ENCODE measurements at regions not wholly inside any gene's neighbourhood (a gene's known extent, or its start where the extent isn't known, plus 50 kb on each side); places are given as distances from the start of the nearest gene placed in this dataset.
"Not testable (repeated sequence)": the region's sequence is repeated elsewhere in the genome, so short reads cannot be mapped to it uniquely, and the experiment has no call there.

DNA sequence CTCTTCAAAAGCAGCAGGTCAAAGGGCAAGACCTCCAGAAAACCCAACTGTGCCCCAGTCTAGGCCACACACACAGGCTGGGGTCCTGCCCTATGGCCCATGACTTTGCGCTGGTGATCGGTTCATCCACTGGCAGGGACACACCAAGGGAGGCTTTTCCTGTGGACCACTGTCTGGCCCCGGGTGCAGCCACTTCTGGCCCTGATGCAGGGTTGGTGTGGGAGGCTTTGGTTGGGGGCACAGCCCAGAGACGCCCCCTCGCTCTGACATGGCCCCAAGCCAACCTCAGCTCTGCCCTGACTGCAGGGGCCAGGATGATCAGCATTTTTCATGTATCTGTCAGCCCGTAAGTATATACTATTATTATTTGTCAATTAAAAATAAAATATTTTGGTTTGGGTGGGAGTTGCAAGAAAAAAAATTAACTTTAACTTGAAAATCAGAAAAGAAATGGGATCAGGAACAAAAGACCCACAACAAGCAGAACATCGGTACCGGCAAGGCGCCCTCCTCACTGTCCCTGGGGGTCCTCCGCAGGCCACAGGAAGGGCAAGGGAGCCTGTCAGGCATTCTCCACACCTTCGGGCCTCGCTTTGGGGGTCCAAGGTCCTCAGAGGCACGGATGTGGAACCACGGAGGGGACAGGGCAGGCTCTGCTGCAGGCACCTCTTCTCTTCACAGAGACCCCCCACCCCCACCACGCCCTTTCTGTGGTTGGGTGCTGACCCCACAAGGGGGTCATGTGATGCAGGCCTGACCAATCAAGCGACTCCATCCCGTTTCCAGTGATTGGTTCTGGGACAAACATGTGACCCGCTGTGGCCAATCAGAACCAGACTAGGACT, 181.5 kb upstream of the SFSWAP start:
- FAIRE-seq = no peak

- no peak for FAIRE-seq
These were observed 180.9 kb upstream of the SFSWAP start for GRCh38 chr12:131530041-131530332.

- FAIRE-seq = no peak
These were observed 180.5 kb upstream of the SFSWAP start for GRCh38 chr12:131530422-131530821.

DNA sequence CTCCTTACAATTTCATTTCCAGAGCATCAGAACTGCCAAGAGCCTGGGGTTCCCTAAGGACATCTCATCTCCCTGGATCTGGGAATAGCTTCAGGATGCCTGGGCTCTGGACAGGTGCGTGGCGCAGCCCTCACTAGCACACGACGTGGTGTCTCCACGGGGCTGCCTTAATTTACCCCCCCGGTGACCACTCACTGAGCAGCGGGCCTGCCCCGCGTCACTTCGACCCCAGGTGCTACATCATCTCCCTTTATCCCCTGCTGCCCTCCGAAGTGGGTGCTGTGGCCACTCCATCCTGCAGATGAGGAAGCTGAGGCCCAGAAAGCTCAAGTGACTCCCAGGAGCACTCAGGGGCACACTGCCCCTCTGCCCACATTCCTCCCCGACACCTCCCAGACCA, 177.8 kb upstream of the SFSWAP start:
- no peak for FAIRE-seq

DNA sequence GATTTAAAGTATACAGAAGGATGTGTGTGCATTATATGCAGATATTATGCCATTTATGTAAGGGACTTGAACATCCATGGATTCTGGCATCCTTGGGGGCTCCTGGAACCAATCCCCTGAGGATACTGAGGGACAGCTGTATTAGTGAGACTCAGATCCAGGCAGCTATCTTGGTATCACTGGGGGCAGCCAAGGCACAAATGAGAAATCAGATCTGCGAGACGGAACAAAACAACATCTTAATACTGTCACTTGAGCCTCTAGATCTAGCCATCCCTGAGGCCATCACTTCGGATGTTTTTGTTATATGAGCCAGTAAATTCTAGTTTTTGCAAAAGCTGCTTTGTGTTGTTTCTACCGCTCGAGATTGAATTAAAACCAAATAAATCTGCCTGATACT, 175.1 kb upstream of the SFSWAP start:
- no peak for FAIRE-seq

DNA sequence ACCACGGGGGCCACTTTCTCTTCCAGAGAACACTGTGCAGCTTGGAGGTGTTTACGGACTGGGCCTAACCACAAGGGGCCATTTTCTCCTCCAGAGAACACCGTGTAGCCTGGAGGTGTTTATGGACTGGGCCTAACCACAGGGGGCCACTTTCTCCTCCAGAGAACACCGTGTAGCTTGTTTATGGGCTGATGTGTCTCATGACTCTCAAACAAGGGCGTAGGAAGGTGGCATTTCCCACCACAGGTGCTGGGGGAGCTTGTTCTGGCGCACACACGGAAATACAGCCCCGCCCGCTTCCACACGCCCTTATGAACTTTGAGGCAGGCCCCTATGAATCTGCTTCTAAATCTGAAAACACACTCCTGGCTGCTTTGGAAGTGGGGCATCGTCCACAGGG, 174.6 kb upstream of the SFSWAP start:
- no peak for FAIRE-seq

DNA sequence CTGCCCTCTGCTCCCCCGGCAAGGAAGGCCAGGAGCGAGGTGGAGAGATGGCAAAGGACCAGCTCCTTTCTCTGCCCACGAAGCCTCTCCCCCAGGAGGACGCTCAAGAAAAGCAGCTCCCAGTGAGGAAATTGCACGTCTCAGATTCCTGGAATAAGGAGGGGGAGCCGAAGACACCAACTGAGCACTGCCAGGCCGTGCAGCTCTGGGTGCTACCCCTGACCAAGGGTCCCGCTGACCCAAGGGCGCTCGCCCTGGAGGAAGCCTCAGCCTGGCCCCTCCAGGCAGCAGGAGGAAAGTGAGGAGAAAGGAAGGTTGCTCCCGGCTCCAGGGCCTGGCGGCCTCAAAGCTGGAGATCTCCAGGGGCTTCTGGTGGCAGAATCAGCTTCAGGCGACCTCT, 174.1 kb upstream of the SFSWAP start:
- no peak for FAIRE-seq

DNA sequence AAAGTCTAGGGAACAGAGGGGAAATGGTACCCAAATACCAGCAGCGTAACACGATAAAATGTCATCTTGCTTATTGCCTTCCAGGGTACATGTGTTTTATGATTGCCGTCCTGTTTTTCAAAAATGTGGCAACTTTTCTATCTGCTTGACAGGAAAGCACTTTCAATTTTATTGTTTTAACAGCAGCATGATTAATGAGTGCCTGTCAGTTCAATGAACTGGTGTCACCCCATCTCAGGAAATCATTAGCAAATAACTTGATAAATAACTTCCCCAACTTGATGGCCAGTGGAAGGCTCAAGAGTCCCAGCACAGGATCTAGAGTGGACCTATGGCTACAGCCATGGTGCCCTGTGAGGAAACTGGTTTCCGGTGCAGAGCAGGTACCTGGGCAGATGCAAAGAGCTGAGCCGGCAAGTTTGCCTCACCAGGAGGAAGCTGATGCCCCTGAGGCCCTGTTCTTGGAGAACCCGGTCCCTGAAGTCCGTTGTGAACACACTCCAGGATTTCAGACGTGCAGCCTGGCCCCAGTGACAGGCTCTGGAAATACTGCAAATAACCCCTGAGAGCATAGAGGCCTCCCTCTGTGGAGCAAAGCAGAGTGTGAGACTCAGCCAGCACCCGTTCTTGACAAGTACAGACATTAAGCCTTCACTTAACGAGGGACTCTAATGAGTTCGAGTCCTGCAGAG, 173.5 kb upstream of the SFSWAP start:
- FAIRE-seq = no peak

- FAIRE-seq = no peak
These were observed 171.5 kb upstream of the SFSWAP start for GRCh38 chr12:131539381-131539780.

- peak; percentile 41 for FAIRE-seq
These were observed 170.7 kb upstream of the SFSWAP start for GRCh38 chr12:131540138-131540623.

DNA sequence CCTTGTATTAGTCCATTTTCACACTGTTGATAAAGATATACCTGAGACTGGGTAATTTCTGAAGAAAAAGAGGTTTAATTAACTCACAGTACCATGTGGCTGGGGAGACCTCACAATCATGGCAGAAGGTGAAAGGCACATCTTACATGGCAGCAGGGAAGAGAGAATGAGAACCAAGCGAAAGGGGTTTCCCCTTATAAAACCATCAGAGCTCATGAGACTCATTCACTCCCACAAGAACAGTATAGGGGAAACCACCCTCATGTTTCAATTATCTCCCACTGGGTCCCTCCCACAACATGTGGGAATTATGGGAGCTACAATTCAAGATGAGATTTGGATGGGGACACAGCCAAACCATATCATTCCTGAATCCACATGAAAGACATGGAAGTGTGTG, 169.4 kb upstream of the SFSWAP start:
- FAIRE-seq = not testable (repeated sequence)

- FAIRE-seq = no peak
These were observed 168.5 kb upstream of the SFSWAP start for GRCh38 chr12:131542351-131542750.

- no peak for FAIRE-seq
These were observed 167.8 kb upstream of the SFSWAP start for GRCh38 chr12:131543040-131543439.

GRCh38 chr12:131547555-131547954, 163.3 kb upstream of the SFSWAP start:
- FAIRE-seq = no peak

DNA sequence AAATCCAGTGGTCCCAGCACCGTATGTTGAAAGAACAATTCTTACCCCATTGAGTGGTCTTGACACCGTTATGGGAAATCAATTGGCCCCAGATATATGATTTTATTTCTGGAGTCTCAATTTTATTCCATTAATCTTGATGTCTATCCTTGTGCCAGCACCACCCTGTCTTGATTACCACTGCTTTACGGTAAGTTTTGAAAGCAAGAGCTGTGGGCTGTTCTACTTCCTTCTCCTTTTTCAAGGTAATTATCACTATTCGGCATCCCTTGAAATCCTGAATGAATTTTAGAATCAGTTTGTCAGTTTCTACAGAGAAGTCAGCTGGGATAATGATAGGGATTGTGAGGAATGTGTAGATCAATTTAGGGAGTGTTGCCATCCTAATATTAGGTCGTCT, 160.8 kb upstream of the SFSWAP start:
- FAIRE-seq = no peak

DNA sequence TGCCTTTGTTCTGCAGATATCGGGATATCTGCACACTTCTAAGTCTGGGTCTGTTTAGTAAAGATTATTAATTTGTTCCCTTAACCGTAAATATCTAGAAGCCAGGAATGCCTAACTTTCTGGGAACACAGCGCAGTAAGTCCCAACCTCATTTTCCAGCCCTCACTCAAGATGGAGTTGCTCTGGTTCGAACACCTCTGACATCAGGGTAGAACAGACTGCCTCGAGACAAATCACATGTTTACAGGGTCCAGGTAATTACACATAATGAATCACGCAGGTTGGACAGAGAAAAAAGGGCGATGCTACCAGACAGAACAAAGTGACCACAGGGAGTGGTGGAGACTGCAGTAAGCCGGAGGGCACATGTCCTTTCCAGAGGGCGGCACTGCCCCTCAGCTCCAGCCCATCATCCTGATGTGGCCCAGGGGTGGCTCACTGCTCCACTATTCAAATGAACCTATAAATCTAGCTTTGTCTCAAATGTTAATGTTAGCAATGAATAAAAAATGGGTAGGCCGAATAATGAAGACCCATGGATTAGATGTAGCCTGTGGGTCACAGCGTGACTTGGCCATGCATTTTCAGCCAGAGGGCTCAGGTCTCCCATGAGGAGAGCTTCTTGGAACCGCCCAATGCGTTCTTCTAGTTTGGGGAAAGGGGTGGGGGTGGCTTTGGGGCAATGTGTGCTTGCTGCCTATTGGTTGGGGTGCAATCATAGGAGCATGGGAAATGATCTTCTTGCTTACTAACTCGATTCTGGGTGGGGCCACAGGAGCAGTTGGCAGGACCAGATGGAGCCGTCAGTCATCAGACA, 159.0 kb upstream of the SFSWAP start:
- FAIRE-seq = no peak

DNA sequence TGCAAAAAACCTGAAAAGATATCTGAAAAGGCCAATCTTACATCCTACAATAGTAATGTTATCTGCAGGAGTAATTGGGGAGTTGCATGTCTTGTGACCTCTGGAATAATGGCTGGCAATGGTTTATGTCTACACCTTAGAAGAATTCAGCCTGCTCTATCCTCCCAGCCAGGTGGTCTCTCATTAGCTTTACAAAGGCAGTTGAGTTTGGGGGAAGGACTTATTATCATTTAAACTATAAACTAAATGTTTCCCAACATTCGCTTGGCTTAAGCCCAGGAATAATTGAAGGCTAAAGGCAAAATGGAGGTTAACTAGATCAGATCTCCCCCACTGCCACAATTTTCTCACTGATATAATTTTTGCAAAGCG, 158.4 kb upstream of the SFSWAP start:
- FAIRE-seq = no peak

DNA sequence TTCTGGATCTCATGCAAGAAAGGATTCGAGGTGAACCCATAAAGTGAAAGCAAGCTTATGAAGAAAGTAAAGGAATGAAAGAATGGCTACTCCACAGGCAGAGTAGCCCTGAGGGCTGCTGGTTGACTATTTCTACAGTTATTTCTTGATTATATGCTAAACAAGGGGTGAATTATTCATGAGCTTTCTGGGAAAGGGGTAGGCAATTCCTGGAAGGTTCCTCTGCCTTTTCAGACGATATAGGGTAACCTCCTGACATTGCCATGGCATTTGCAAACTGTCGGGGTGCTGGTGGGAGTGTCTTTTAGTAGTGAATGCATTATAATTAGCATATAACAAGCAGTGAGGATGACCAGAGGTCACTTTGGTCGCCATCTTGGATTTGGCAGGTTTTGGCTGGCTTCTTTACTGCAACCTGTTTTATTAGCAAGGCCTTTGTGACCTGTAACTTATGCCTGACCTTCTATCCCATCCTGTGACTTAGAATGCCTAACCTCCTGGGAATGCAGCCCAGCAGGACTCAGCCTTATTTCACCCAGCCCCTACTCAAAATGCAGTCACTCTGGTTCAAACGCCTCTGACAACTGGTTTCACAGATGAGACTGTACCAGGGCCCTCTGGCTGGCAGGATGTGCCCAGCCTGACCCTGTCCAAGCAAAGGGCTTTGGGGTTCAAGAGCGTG, 157.7 kb upstream of the SFSWAP start:
- no peak for FAIRE-seq

DNA sequence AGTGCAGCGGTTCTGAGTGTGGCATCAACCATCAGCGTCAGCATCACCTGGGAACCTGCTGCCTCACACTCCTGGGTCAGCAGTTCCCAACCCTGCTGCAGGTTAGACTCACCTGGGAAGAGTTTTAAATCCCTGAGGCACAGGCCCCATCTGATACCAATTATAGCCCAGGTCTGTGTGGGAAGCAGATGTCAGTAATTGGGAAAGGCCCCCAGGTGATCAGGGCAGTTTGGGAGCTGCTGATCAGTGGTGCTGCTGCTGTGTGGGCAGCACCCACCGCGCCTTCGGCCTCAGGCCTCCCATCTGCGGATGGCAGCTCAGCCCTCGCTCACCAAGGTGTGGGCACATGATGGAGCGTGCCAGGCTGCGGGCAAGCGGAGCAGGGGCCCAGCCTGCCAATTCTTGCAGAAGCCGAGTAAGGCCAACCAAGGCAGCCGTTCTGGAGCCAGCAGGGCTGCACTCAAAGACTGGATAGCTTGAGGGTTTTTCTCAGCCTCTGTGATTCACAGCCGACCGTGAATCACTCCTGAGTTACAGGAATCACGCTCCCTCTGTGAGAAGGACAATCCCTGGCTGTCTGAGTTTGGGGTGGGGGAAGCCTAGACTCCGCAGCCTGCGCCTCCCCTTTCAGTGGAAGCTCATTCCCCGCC, 155.6 kb upstream of the SFSWAP start:
- no peak for FAIRE-seq

DNA sequence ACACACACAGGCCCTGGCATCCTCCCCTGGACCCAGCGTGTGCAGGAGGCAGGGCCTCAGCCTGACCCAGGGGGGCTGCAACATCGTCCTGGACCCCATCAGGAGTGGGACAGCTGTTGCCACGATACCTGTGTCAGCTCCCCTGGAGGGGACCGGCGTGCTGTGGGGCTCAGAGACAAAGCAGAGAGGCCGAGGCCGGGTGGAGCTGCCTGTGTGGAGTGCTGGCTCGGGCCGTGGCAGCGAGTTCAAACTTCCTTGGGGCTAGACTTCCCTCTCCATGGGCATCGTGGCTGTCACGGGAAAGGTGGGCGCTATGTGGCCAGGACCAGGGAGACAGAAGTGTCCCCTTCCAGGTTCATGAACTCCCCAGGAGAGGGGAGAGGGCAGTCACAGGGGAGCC, 155.0 kb upstream of the SFSWAP start:
- FAIRE-seq = no peak

GRCh38 chr12:131557078-131557709, 153.7 kb upstream of the SFSWAP start:
- no peak for FAIRE-seq
